Retinal pigment epithelial cell (primary cell): ENCODE measurements at regions not wholly inside any gene's neighbourhood (a gene's known extent, or its start where the extent isn't known, plus 50 kb on each side); places are given as distances from the start of the nearest gene placed in this dataset.

ENCODE experiments used
- DNase-seq: peaks from one replicate; pipeline ENCODE4 v3.0.0-alpha.2; 2010; ENCODE audit warnings: low read depth
- H3K4me3 ChIP-seq: 2 replicates; pipeline ENCODE4 v1.5.1; 2011; ENCODE audit warnings: mild to moderate bottlenecking, low read length, control low read depth, moderate library complexity
- TF ChIP-seq, protein P1 (sequence below): conservative IDR thresholded peaks from 2 replicates; pipeline ENCODE4 v1.5.1; 2011; ENCODE audit warnings: low read depth, low read length, control low read depth, inconsistent platforms

DNA sequence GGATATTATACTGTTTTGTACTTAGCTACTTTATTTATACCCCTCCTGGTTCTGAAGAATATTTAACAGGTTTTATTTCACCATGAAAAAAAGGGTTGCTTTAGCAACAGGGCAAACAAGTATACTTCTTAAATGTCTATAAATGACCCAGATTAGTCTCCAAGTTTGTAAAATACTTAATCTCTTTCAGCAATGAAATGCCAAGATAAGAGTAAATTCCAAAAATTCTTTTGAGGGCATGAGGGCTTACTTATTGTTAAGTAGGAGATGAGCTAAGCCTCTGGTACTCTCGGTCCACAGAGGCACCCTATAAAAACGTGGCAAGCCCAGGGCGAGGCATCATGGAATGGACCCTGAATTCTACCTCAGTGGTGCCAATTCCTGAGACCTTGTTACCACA lies 264.8 kb upstream of the NSMCE3 start:
- peak; percentile 92 for DNase-seq
- TF ChIP-seq, protein P1, sequence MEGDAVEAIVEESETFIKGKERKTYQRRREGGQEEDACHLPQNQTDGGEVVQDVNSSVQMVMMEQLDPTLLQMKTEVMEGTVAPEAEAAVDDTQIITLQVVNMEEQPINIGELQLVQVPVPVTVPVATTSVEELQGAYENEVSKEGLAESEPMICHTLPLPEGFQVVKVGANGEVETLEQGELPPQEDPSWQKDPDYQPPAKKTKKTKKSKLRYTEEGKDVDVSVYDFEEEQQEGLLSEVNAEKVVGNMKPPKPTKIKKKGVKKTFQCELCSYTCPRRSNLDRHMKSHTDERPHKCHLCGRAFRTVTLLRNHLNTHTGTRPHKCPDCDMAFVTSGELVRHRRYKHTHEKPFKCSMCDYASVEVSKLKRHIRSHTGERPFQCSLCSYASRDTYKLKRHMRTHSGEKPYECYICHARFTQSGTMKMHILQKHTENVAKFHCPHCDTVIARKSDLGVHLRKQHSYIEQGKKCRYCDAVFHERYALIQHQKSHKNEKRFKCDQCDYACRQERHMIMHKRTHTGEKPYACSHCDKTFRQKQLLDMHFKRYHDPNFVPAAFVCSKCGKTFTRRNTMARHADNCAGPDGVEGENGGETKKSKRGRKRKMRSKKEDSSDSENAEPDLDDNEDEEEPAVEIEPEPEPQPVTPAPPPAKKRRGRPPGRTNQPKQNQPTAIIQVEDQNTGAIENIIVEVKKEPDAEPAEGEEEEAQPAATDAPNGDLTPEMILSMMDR: no peak
- no peak overlapping the region for H3K4me3 ChIP-seq

- TF ChIP-seq, protein P1: no peak
- DNase-seq: no peak
- no peak overlapping the region for H3K4me3 ChIP-seq
These were observed 264.0 kb upstream of the NSMCE3 start for GRCh38 chr15:29533647-29534046.

- no peak for DNase-seq
- no peak overlapping the region for H3K4me3 ChIP-seq
- TF ChIP-seq, protein P1: no peak
These were observed 262.7 kb upstream of the NSMCE3 start for GRCh38 chr15:29532296-29532695.

DNA sequence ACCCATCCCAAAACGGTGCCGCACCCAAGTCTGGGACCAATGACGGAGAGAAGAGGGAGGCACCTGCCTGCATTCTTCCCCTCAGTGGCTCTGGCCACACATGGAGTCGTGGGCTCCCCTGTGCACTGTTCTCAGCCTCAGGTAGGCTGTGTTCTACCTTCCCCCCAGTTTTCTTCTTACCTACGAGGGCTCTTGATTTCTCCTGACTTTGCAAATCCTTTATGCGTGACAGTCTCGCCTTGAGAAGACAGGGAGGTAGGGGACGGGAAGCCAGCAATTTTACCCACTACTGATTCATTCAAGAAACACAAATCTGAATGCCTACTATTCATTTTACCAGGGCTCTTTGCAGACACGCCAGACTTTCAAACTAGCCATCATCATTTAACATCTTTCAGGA lies 261.3 kb upstream of the NSMCE3 start:
- H3K4me3 ChIP-seq: no peak overlapping the region
- DNase-seq: no peak
- TF ChIP-seq, protein P1: no peak

- no peak overlapping the region for H3K4me3 ChIP-seq
- TF ChIP-seq, protein P1: no peak
- no peak for DNase-seq
These were observed 259.4 kb upstream of the NSMCE3 start for GRCh38 chr15:29529043-29529442.

- no peak for DNase-seq
- TF ChIP-seq, protein P1: no peak
- no peak overlapping the region for H3K4me3 ChIP-seq
These were observed 258.7 kb upstream of the NSMCE3 start for GRCh38 chr15:29528276-29528675.

DNA sequence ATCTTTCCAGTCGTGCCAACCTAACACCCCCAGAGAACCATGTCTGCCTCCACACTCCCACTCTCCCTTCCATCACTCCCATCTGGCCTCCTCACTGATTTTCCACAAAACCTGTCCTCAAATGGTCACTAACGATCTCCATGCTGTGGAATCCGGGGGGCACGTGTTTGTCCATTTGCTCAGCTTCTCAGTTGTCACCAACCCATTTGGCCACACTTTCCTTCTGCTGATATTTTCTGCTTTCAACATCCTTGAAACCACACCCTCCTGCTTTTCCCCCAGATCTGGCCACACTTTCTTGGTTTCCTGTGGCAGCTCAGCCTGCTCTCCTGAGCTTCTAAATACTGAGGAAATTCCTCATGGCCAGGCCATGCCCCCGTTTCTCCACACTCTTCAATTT lies 257.2 kb upstream of the NSMCE3 start:
- TF ChIP-seq, protein P1: no peak
- DNase-seq: no peak
- no peak overlapping the region for H3K4me3 ChIP-seq
